Parathyroid adenoma (tissue), 2 donors: ENCODE measurements at regions not wholly inside any gene's neighbourhood (a gene's known extent, or its start where the extent isn't known, plus 50 kb on each side); places are given as distances from the start of the nearest gene placed in this dataset.

Experiments
- H2AFZ ChIP-seq: fragments of 300-600 bp; sonication (generic); one replicate; pipeline ENCODE4 v1.7.0; 2017; ENCODE audit warnings: antibody characterized with exemption, mild to moderate bottlenecking
- H3K27ac ChIP-seq: fragments of 300-600 bp; sonication (generic); one replicate; pipeline ENCODE4 v1.7.0; 2017
- H3K27me3 ChIP-seq: fragments of 300-600 bp; sonication (generic); one replicate; pipeline ENCODE4 v1.7.0; 2017; ENCODE audit warnings: low read length; ENCODE audit not compliant: control insufficient read depth, insufficient read depth
- H3K36me3 ChIP-seq: fragments of 300-600 bp; sonication (generic); one replicate; pipeline ENCODE4 v1.7.0; 2017; ENCODE audit warnings: low read length; ENCODE audit not compliant: control insufficient read depth, insufficient read depth
- H3K4me1 ChIP-seq: fragments of 300-600 bp; sonication (generic); one replicate; pipeline ENCODE4 v1.7.0; 2017; ENCODE audit warnings: control low read depth
- H3K4me2 ChIP-seq: fragments of 300-600 bp; sonication (generic); one replicate; pipeline ENCODE4 v1.7.0; 2017; ENCODE audit warnings: low read length
- H3K4me3 ChIP-seq: fragments of 300-600 bp; sonication (generic); one replicate; pipeline ENCODE4 v1.7.0; 2017; ENCODE audit warnings: low read depth, low read length
- H3K79me2 ChIP-seq: fragments of 300-600 bp; sonication (generic); one replicate; pipeline ENCODE4 v1.7.0; 2017; ENCODE audit warnings: control low read depth
- H3K9ac ChIP-seq: fragments of 300-600 bp; sonication (generic); one replicate; pipeline ENCODE4 v1.7.0; 2017; ENCODE audit warnings: mild to moderate bottlenecking
- H3K9me3 ChIP-seq: fragments of 300-600 bp; sonication (generic); one replicate; pipeline ENCODE4 v1.7.0; 2017; ENCODE audit warnings: low read length; ENCODE audit not compliant: control insufficient read depth
- CTCF ChIP-seq: fragments of 300-600 bp; sonication (generic); IDR thresholded peaks from one replicate; pipeline ENCODE4 v1.7.0; 2017; ENCODE audit warnings: antibody characterized with exemption, mild to moderate bottlenecking
- donor health status: primary hyperparathyroidism.

- Histone ChIP-seq H3K4me2 (no peak overlapping the region), H3K4me1 (no peaks in the 10 kb centered on the region), H3K4me3 (no peak overlapping the region), H3K79me2 (no peaks in the 10 kb centered on the region), H3K27ac (no peak overlapping the region), H3K36me3 (no peaks in the 10 kb centered on the region), H3K9me3 (no peaks in the 10 kb centered on the region), H3K9ac (no peak overlapping the region), H2AFZ (no peak overlapping the region), H3K27me3 (no peaks in the 10 kb centered on the region)
- TF ChIP-seq CTCF: no peak
Observed at GRCh38 chr22:45071618-45072017, 61.8 kb upstream of the PHF21B start.

- no peak overlapping the region for H3K4me2 ChIP-seq
- H3K79me2 ChIP-seq: no peaks in the 10 kb centered on the region
- H2AFZ ChIP-seq: no peak overlapping the region
- no peak overlapping the region for H3K4me3 ChIP-seq
- H3K27me3 ChIP-seq: no peaks in the 10 kb centered on the region
- H3K27ac ChIP-seq: no peak overlapping the region
- no peak overlapping the region for H3K9ac ChIP-seq
- no peak for TF ChIP-seq CTCF
- no peaks in the 10 kb centered on the region for H3K36me3 ChIP-seq
- H3K4me1 ChIP-seq: no peaks in the 10 kb centered on the region
- no peaks in the 10 kb centered on the region for H3K9me3 ChIP-seq
Observed at GRCh38 chr22:45072322-45072903, 62.6 kb upstream of the PHF21B start.

- Histone ChIP-seq H3K27ac (no peak overlapping the region), H3K4me2 (no peak overlapping the region), H3K4me3 (no peak overlapping the region), H2AFZ (no peak overlapping the region), H3K36me3 (no peaks in the 10 kb centered on the region), H3K27me3 (no peaks in the 10 kb centered on the region), H3K79me2 (no peaks in the 10 kb centered on the region), H3K4me1 (no peaks in the 10 kb centered on the region), H3K9ac (no peak overlapping the region), H3K9me3 (no peaks in the 10 kb centered on the region)
- no peak for TF ChIP-seq CTCF
Observed at GRCh38 chr22:45073064-45073463, 63.3 kb upstream of the PHF21B start.

- Histone ChIP-seq H3K4me3 (no peak overlapping the region), H3K4me2 (no peak overlapping the region), H3K27ac (no peak overlapping the region), H3K4me1 (no peaks in the 10 kb centered on the region), H3K79me2 (no peaks in the 10 kb centered on the region), H2AFZ (no peak overlapping the region), H3K9ac (no peak overlapping the region), H3K27me3 (no peaks in the 10 kb centered on the region), H3K36me3 (no peaks in the 10 kb centered on the region), H3K9me3 (no peaks in the 10 kb centered on the region)
- TF ChIP-seq CTCF: no peak
Observed at GRCh38 chr22:45077286-45077685, 67.5 kb upstream of the PHF21B start.

- Histone ChIP-seq H3K36me3 (no peaks in the 10 kb centered on the region), H3K4me2 (no peak overlapping the region), H3K4me3 (no peak overlapping the region), H3K79me2 (no peaks in the 10 kb centered on the region), H3K9ac (no peak overlapping the region), H3K27ac (no peak overlapping the region), H3K4me1 (no peaks in the 10 kb centered on the region), H3K9me3 (no peaks in the 10 kb centered on the region), H3K27me3 (no peaks in the 10 kb centered on the region), H2AFZ (no peak overlapping the region)
- no peak for TF ChIP-seq CTCF
Observed at GRCh38 chr22:45077826-45078334, 68.1 kb upstream of the PHF21B start.
